Loucy (cell line): ENCODE measurements at regions not wholly inside any gene's neighbourhood (a gene's known extent, or its start where the extent isn't known, plus 50 kb on each side); places are given as distances from the start of the nearest gene placed in this dataset.

ENCODE experiments used
- CTCF ChIP-seq: fragments of 200-600 bp; sonication (generic); conservative IDR thresholded peaks from 2 replicates; pipeline ENCODE4 v1.5.1; 2014; ENCODE audit warnings: mild to moderate bottlenecking, antibody characterized with exemption, low read length
- EZH2phosphoT487 ChIP-seq: fragments of 200-600 bp; IDR thresholded peaks from 2 replicates; pipeline ENCODE4 v1.6.1; 2018; ENCODE audit warnings: antibody characterized with exemption, mild to moderate bottlenecking, moderate library complexity, borderline replicate concordance

GRCh38 chr14:55900749-55901148 is 217.5 kb upstream of the PELI2 start:
- TF ChIP-seq CTCF, result no peak
- no peak for TF ChIP-seq EZH2phosphoT487
